ENCODE measurements at regions not wholly inside any gene's neighbourhood (a gene's known extent, or its start where the extent isn't known, plus 50 kb on each side); places are given as distances from the start of the nearest gene placed in this dataset.

DNA sequence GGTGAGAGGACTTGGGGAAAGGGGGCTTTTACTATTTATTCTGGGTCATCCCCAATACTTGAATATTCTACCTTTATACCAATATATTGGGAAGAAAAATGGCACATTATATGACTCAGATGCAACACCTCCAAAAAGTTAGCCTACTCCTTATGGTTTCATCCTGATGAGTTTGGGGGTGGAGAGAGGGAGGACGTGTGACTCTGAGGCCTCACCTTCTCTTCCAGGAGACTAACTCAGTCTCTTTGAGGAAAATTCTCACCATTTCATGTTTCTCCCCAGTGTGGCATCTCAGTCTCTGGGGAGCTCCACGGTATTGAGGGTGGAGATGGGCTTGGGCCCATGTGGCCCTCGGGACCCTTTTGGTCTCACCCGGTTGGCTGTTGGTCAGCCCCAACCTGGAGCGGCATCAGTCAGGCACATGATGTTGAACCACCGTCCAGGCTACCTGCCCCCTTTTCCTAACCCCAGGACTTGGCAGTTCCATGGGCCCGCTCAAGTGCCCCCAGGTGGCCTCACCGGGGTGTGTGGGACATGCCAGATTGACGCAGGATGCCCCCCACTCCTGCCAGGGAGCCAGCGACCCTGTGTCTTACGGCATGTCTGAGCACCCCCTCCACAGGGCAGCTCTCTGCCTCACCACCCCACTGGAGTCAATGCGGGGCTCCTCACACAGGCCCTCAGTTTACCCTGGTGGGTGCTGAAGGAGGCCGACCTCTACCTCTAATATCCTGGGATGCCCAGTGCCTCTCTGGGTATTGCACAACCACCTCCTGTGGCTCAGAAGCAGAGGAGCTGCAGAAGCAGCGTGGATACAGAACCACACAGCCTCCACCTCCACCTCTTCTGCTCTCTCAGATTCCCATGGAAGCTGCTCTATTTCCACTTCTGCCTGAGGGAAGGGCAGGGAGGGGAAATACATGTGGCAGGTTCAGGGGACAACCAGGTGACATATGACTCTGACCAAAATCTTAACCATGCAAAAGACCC, 297.4 kb downstream of the EIPR1 start:
- no TSS peak for BruUV-seq (replicated peaks)
- 5% methylated on average over 12 of the region's 14 CpGs for WGBS (ENCODE audit: insufficient coverage, low coverage, missing lambda C conversion rate)
- no peak for FAIRE-seq

DNA sequence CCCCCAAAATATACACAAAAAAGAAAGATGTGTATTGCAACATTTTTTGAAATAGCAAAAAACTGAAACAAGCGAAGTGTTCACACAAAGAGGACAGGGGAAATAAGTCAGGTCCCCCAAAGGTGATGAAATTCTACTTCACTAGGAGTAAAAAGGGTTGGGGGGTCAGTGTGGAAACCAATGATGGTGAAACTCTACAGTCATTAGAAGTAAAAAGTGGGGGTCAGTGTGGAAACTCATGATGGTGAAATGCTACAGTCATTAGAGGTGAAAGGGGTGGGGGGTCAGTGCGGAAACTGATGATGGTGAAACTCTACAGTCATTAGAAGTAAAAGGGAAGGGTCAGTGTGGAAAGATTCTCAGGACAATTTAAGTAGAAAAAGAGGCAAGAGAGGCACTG, 298.2 kb downstream of the EIPR1 start:
- Histone ChIP-seq H3K4me2 (ENCODE audit: insufficient read depth, low read length) (no peak overlapping the region), H3K27ac (ENCODE audit: extremely low read depth, low read depth, low read length) (no peak overlapping the region), H3K79me2 (ENCODE audit: control insufficient read depth, insufficient read depth, low read length) (no peaks in the 10 kb centered on the region), H3K36me3 (ENCODE audit: control insufficient read depth, insufficient read depth, low read length) (no peaks in the 10 kb centered on the region), H3K4me3 (no peak overlapping the region), H3K9me3 (replicated peaks; ENCODE audit: control insufficient read depth, insufficient read depth, low read depth, low read length) (no peaks in the 10 kb centered on the region), H3K27me3 (ENCODE audit: control insufficient read depth in 2 of 2, insufficient read depth in 2 of 2, low read length in 2 of 2) (peaks cover 26 to 54% of the 10 kb centered on the region in 2 experiments; a peak in 4 of 5 replicates), H3K9ac (ENCODE audit: insufficient read depth in 1 of 2, low read depth in 2 of 2, low read length in 2 of 2) (no peak overlapping the region), H4K20me1 (replicated peaks; ENCODE audit: control insufficient read depth, insufficient read depth, low read length) (peaks cover 5% of the 10 kb centered on the region; the same call in 1 of the 2 replicates), H3K4me1 (replicated peaks in 1 of 2; ENCODE audit: control insufficient read depth in 2 of 2, insufficient read depth in 2 of 2, low read length in 2 of 2) (peaks cover 0 to 3% of the 10 kb centered on the region in 2 experiments; a peak in 1 of 5 replicates), H2AFZ (ENCODE audit: low read depth, low read length) (no peak overlapping the region), H3K9me1 (ENCODE audit: control insufficient read depth, insufficient read depth, low read length) (no peaks in the 10 kb centered on the region)
- ChIA-PET POLR2A (no interaction called here), CTCF (ENCODE audit: low intra/inter-chr PET ratio) (no interaction called here)
- DNase-seq (ENCODE audit: extremely low read depth in 1 of 4, low spot score in 3 of 4), result no peak
- WGBS (ENCODE audit: insufficient coverage, low coverage, missing lambda C conversion rate), result 0% methylated on average over 2 of the region's 2 CpGs
- no TSS peak for BruUV-seq (replicated peaks)
- no peak for FAIRE-seq
- intact Hi-C loops (cut with micrococcal nuclease), result loop anchor here (10.0 kb wide), 1 partner anchor 225 kb away; no protein-coding TSS in a partner anchor
- ATAC-seq, result no peak
- in situ Hi-C loops (cut with MboI), result no loop called here
- TF ChIP-seq SAFB2 (IDR thresholded peaks at IDR 0.05; ENCODE audit: borderline replicate concordance, low read depth, low read length, severe bottlenecking), result no peak
- TF ChIP-seq ZNF324 (CRISPR knock-in tag; IDR thresholded peaks at IDR 0.05), result no peak
- TF ChIP-seq HNRNPH1 (optimal IDR thresholded peaks at IDR 0.05; ENCODE audit: low read depth, low read length), result no peak
- no peak for TF ChIP-seq HNRNPL (IDR thresholded peaks at IDR 0.05; ENCODE audit: low read depth, low read length)
- no peak for TF ChIP-seq ZNF347 (CRISPR knock-in tag; IDR thresholded peaks at IDR 0.05; ENCODE audit: low read depth)
- TF ChIP-seq, protein P1, sequence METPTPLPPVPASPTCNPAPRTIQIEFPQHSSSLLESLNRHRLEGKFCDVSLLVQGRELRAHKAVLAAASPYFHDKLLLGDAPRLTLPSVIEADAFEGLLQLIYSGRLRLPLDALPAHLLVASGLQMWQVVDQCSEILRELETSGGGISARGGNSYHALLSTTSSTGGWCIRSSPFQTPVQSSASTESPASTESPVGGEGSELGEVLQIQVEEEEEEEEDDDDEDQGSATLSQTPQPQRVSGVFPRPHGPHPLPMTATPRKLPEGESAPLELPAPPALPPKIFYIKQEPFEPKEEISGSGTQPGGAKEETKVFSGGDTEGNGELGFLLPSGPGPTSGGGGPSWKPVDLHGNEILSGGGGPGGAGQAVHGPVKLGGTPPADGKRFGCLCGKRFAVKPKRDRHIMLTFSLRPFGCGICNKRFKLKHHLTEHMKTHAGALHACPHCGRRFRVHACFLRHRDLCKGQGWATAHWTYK (CRISPR knock-in tag; IDR thresholded peaks at IDR 0.05), result no peak
- no peak for TF ChIP-seq RUNX1 (IDR thresholded peaks at IDR 0.05; ENCODE audit: low read depth)

More for the DNA sequence above, 297.4 kb downstream of the EIPR1 start:
- DNase-seq (ENCODE audit: extremely low read depth in 1 of 4, low spot score in 3 of 4), result no peak
- no peak for ATAC-seq
- Histone ChIP-seq H3K9me3 (replicated peaks; ENCODE audit: control insufficient read depth, insufficient read depth, low read depth, low read length) (no peaks in the 10 kb centered on the region), H3K27me3 (ENCODE audit: control insufficient read depth in 2 of 2, insufficient read depth in 2 of 2, low read length in 2 of 2) (peaks cover 22 to 46% of the 10 kb centered on the region in 2 experiments; a peak in 4 of 5 replicates), H3K36me3 (ENCODE audit: control insufficient read depth, insufficient read depth, low read length) (no peaks in the 10 kb centered on the region), H3K9ac (ENCODE audit: insufficient read depth in 1 of 2, low read depth in 2 of 2, low read length in 2 of 2) (no peak overlapping the region), H2AFZ (ENCODE audit: low read depth, low read length) (no peak overlapping the region), H3K4me2 (ENCODE audit: insufficient read depth, low read length) (no peak overlapping the region), H3K27ac (ENCODE audit: extremely low read depth, low read depth, low read length) (no peak overlapping the region), H3K79me2 (ENCODE audit: control insufficient read depth, insufficient read depth, low read length) (no peaks in the 10 kb centered on the region), H3K9me1 (ENCODE audit: control insufficient read depth, insufficient read depth, low read length) (no peaks in the 10 kb centered on the region), H3K4me3 (no peak overlapping the region), H3K4me1 (replicated peaks in 1 of 2; ENCODE audit: control insufficient read depth in 2 of 2, insufficient read depth in 2 of 2, low read length in 2 of 2) (peaks cover 0 to 3% of the 10 kb centered on the region in 2 experiments; a peak in 1 of 5 replicates), H4K20me1 (replicated peaks; ENCODE audit: control insufficient read depth, insufficient read depth, low read length) (peaks cover 5% of the 10 kb centered on the region; the same call in 1 of the 2 replicates)
- in situ Hi-C loops (cut with MboI) (no loop called here), intact Hi-C loops (cut with micrococcal nuclease) (loop anchor here (10.0 kb wide), 1 partner anchor 225 kb away; no protein-coding TSS in a partner anchor)
- ChIA-PET CTCF (ENCODE audit: low intra/inter-chr PET ratio) (no interaction called here), POLR2A (no interaction called here)
- TF ChIP-seq SAFB2 (IDR thresholded peaks at IDR 0.05; ENCODE audit: borderline replicate concordance, low read depth, low read length, severe bottlenecking), result no peak
- no peak for TF ChIP-seq CHD4 (IDR thresholded peaks at IDR 0.05; ENCODE audit: insufficient read depth, insufficient replicate concordance, low read depth, low read length, poor library complexity, severe bottlenecking)
- no peak for TF ChIP-seq ZNF24 (IDR thresholded peaks at IDR 0.05)
- no peak for TF ChIP-seq CREBBP (IDR thresholded peaks at IDR 0.05; ENCODE audit: low read depth, low read length)
- peak; percentile 42; the same call in 1 of the 2 replicates for TF ChIP-seq CEBPB (tag; IDR thresholded peaks at IDR 0.05)
- no peak for TF ChIP-seq ZNF316 (IDR thresholded peaks at IDR 0.05)

All from K562 (cell line).